ENCODE measurements at regions not wholly inside any gene's neighbourhood (a gene's known extent, or its start where the extent isn't known, plus 50 kb on each side); places are given as distances from the start of the nearest gene placed in this dataset.

DNA sequence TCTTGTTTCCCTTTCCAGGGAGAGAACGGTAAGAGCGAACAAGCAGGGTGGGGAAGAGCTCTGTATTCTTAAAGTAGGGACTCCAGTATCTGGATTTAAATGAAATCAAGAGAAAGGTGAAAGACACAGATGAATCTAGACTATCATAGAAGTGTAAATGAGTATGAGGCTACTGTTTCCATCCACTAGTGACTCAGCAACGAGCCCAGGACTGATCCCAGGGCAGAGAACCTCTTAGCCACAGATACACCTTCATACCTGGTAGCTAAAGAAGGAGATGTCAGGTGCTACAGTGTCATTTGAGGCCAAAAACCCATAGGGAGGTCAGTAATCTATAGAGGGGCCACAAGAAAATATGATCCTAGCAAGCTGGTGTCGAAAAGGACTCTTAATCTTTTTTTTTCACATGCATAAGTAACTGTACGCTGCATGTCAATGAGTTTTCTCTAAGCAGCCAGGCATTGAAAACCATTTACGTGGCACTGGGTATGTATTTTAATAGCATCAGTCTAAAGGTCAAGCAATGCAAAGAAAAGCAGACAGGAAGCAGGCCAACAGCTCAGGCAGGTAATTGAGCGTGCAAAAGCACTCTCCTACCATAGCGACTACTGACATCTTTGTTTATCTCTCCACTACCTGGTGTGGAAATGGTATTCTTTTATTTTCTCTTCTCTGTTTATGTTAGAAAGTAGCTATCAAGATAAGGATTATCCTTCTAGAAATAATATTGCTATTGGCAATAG is 91.5 kb upstream of the EGR2 start:
- no peaks in the 10 kb centered on the region for H3K36me3 Mint-ChIP-seq (ENCODE audit: low read depth)
- H3K27me3 Mint-ChIP-seq: peaks cover 2% of the 10 kb centered on the region
- CTCF ChIA-PET: no interaction called here
- H3K4me3 Mint-ChIP-seq: no peak overlapping the region
- H3K4me1 Mint-ChIP-seq: peaks cover 7% of the 10 kb centered on the region
- peaks cover 5% of the 10 kb centered on the region for H3K9me3 Mint-ChIP-seq
- POLR2A ChIA-PET: no interaction called here
- no peak for DNase-seq
- H3K27ac Mint-ChIP-seq: no peak overlapping the region

DNA sequence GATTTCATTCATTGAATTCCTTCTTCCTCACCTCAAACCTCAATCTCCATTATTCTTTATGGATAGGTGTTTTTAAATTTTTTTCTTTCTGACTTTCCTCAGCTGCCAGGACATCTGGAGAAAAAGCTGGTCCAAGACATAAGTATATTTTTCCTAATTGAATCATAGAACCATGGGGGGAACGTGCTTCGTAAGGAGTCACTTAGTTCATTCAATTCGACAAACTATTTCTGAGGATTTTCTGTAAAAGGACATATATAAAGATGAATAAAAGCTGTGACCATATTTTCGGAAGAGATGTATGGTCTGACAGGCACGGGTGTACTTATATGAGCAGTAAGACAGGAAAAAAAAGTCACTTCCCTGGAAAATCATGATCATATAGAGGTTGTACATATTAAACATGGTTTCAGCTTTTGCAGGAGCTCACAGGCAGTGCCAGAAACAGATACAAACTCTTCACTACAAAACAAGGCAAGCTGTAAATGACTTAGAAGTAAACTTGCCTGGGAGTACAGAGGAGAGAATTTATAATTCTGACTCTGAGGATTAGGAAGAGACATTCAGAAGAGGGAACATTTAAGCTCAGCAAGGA is 88.2 kb upstream of the EGR2 start:
- ChIA-PET CTCF (no interaction called here), POLR2A (interaction anchor here (1.3 kb wide), 1 partner anchor 34 kb away, joined by 3 read pairs; no protein-coding TSS in a partner anchor)
- H3K4me1 Mint-ChIP-seq: peaks cover 10% of the 10 kb centered on the region
- no peak overlapping the region for H3K27ac Mint-ChIP-seq
- H3K4me3 Mint-ChIP-seq: no peak overlapping the region
- peaks cover 2% of the 10 kb centered on the region for H3K27me3 Mint-ChIP-seq
- DNase-seq: no peak
- H3K36me3 Mint-ChIP-seq (ENCODE audit: low read depth): no peaks in the 10 kb centered on the region
- H3K9me3 Mint-ChIP-seq: peaks cover 5% of the 10 kb centered on the region

DNA sequence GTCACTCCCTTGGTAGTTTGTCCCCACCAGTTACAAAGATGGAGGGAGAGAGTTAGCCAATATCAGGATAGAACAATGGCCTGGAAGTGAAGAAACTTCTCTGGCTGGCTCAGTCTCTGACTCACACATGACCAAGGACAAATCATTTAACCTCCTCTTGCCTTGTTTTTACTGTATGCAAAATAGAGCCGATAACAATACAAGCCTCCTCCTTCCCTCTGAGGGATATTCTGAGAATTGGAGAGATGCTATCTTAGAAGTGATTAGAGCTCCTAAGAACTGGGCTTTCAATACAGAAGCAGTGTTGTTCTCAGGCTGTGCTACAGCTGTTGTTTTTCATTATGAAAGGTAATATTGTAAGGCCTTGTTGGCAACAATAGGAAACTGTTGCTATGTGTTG is 87.7 kb upstream of the EGR2 start:
- Mint-ChIP-seq H3K4me3 (no peak overlapping the region), H3K27ac (no peak overlapping the region), H3K36me3 (ENCODE audit: low read depth) (no peaks in the 10 kb centered on the region), H3K27me3 (peaks cover 2% of the 10 kb centered on the region), H3K9me3 (peaks cover 5% of the 10 kb centered on the region), H3K4me1 (peaks cover 10% of the 10 kb centered on the region)
- DNase-seq: no peak
- ChIA-PET POLR2A (interaction anchor here (1.3 kb wide), 1 partner anchor 34 kb away, joined by 3 read pairs; no protein-coding TSS in a partner anchor), CTCF (no interaction called here)

DNA sequence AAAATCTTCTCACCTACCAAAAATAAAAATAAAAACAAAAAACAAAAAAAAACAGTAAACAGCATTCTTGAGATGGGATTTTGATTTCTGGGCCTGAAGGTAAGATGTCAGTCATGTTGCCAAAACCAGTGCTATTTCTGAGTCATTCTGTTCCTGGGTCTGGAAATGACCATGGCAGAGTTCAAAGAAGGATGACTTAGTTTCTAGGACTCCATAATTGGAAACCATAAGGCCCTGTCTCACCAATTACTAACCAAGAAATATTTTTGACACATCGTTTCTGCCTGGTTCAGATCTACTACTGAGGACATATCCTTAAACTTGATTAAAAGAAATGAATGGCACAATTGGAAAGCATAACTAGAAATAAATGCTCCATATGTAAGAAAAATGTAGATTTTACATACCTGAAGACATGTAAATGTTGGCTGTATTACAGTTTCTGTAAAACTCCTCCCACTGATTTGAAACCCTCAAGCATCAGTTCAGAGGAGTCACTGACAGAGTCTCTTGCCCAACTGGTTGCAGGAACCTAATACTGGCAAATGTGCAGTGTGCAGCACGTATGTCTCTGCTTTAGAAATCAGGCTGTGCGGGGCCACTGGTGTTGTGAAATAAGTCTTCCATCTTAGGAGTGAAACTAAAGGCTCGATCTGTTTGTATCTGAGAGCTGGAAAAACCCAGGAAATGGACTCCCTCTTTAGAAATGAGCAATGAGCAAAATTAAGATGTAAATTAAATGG is 84.8 kb upstream of the EGR2 start:
- Mint-ChIP-seq H3K9me3 (peaks cover 7% of the 10 kb centered on the region), H3K4me3 (no peak overlapping the region), H3K27me3 (peaks cover 2% of the 10 kb centered on the region), H3K4me1 (peaks cover 10% of the 10 kb centered on the region), H3K36me3 (ENCODE audit: low read depth) (no peaks in the 10 kb centered on the region), H3K27ac (no peak overlapping the region)
- ChIA-PET CTCF (no interaction called here), POLR2A (no interaction called here)
- DNase-seq: no peak

DNA sequence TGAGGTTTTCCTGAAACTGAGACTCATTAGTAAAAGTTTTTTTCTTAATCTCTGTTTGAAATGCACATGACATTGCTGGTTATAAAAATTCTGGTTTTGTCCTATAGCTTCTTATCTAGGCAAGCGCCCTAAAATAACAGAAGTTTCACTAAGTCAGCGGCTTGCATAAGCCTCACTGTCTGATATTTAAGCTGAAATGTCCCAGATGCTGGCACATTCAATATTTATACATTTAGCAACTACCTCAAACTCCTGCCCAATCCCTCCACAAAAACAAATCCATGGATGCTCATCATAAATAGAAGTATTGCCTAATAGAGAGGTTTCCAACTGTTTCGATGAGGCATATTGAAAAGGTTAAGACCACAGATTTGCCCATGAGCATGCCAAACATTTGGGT is 83.1 kb upstream of the EGR2 start:
- H3K4me3 Mint-ChIP-seq: no peak overlapping the region
- no peaks in the 10 kb centered on the region for H3K36me3 Mint-ChIP-seq (ENCODE audit: low read depth)
- ChIA-PET POLR2A (no interaction called here), CTCF (no interaction called here)
- H3K27me3 Mint-ChIP-seq: no peaks in the 10 kb centered on the region
- DNase-seq: no peak
- peaks cover 10% of the 10 kb centered on the region for H3K4me1 Mint-ChIP-seq
- H3K27ac Mint-ChIP-seq: no peak overlapping the region
- peaks cover 2% of the 10 kb centered on the region for H3K9me3 Mint-ChIP-seq

DNA sequence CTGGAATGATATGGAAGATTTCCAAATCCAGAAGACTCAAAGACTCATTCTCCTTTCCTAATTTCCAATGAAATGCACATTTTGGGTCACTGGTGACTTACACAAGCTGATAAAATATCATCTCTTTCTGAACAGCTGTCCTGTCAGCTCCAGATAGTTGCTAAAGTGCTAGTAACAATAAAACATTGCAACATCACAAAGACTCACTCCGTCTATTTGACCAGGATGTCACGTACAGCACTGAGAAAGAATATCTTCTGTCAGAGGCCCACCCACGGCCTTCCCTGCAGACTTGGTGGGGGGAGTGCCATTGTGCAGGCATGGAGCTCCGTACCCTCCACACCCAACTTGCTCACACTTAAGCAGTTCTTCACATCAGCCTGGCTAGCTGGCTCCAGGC is 78.9 kb upstream of the EGR2 start:
- Mint-ChIP-seq H3K27ac (no peak overlapping the region), H3K4me3 (no peak overlapping the region), H3K36me3 (ENCODE audit: low read depth) (no peaks in the 10 kb centered on the region), H3K4me1 (no peaks in the 10 kb centered on the region), H3K27me3 (peaks cover 9% of the 10 kb centered on the region), H3K9me3 (peaks cover 5% of the 10 kb centered on the region)
- DNase-seq: no peak
- POLR2A ChIA-PET: no interaction called here
- CTCF ChIA-PET: no interaction called here

DNA sequence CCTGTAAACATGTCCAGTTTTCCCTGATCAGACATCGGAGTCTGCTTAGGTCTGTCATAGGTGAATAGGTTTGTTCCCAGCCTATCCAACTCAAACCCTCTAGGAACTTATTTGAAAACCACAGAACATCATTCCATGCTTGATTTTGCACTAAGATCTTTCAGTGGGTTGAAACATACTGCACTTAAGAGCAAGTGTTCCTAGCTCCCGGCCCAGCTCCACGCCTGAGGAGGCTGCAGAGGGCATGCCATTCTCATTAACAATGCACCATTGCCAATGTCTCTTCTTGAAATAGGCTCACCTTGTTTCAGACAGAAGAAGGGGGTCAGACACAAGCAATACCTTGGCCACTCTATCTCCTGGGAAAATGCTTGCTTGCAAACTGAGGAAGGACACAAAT is 78.0 kb upstream of the EGR2 start:
- ChIA-PET CTCF (no interaction called here), POLR2A (no interaction called here)
- peaks cover 9% of the 10 kb centered on the region for H3K27me3 Mint-ChIP-seq
- H3K4me3 Mint-ChIP-seq: no peak overlapping the region
- H3K27ac Mint-ChIP-seq: no peak overlapping the region
- peaks cover 5% of the 10 kb centered on the region for H3K9me3 Mint-ChIP-seq
- no peak for DNase-seq
- H3K4me1 Mint-ChIP-seq: no peaks in the 10 kb centered on the region
- H3K36me3 Mint-ChIP-seq (ENCODE audit: low read depth): no peaks in the 10 kb centered on the region

DNA sequence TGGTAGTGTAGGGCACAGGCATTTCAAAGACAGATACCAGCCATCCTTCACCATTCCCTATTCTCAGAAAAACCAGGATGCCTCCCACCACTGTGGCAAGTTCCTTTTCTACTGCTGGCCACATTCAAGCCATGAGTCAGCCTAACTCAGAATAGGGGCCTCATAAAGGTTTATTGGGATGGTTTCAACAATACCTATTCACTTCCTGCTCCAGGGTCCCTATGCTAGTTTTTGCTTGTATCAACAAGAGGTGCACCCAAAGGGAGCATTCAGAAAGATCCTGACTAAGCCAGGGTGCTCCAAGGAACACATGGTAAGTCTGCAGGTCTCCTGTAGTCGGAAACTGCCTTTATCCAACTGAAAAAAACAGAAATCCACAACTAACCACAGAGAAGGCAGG is 76.9 kb upstream of the EGR2 start:
- DNase-seq: no peak
- POLR2A ChIA-PET: no interaction called here
- H3K27ac Mint-ChIP-seq: no peak overlapping the region
- H3K4me1 Mint-ChIP-seq: no peaks in the 10 kb centered on the region
- H3K4me3 Mint-ChIP-seq: no peak overlapping the region
- peaks cover 3% of the 10 kb centered on the region for H3K9me3 Mint-ChIP-seq
- H3K27me3 Mint-ChIP-seq: peaks cover 9% of the 10 kb centered on the region
- H3K36me3 Mint-ChIP-seq (ENCODE audit: low read depth): no peaks in the 10 kb centered on the region
- CTCF ChIA-PET: no interaction called here

DNA sequence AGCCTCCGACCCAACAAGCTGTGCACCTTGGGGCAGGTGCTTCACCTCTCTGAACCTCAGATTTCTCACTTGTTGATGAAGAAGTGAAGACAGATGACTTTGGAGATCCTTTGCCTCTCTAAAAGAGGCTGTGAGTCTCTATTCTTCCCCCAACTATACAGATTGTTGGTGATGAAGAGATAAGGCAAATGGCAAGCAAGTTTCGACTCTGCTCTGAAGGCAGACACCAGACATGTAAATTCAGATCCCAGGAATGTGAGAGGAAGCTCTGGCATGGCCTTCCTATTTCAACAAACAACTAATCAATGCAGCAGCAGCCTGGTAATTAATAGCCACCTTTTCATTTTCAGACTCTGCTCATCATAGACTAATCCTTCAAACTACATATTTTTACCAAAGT is 74.2 kb upstream of the EGR2 start:
- Mint-ChIP-seq H3K4me1 (no peaks in the 10 kb centered on the region), H3K27ac (no peak overlapping the region), H3K36me3 (ENCODE audit: low read depth) (no peaks in the 10 kb centered on the region), H3K9me3 (peaks cover 3% of the 10 kb centered on the region), H3K27me3 (peaks cover 15% of the 10 kb centered on the region), H3K4me3 (no peak overlapping the region)
- no peak for DNase-seq
- ChIA-PET POLR2A (no interaction called here), CTCF (no interaction called here)

DNA sequence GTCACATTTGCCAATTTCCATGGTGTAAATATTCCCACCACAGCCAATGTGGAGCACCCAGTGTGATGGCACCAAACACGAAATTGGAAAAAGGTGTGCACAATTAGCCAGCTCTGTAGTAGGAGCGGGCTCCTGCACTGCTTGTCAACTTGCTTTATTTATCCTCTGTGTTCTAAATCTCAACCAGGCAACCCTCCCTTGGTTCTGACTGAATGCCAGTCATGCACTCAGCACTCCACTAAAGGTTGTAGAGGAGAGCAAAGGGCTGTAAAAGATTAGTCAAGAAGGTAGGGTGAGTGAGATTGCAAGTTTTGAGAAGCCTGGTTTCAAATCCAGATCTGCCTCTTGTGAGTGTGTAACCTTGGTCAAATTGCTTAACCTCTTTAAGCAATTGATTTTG is 71.5 kb upstream of the EGR2 start:
- H3K4me1 Mint-ChIP-seq: no peaks in the 10 kb centered on the region
- ChIA-PET POLR2A (no interaction called here), CTCF (no interaction called here)
- no peak overlapping the region for H3K4me3 Mint-ChIP-seq
- peaks cover 3% of the 10 kb centered on the region for H3K9me3 Mint-ChIP-seq
- no peaks in the 10 kb centered on the region for H3K36me3 Mint-ChIP-seq (ENCODE audit: low read depth)
- peaks cover 29% of the 10 kb centered on the region for H3K27me3 Mint-ChIP-seq
- no peak for DNase-seq
- no peak overlapping the region for H3K27ac Mint-ChIP-seq

DNA sequence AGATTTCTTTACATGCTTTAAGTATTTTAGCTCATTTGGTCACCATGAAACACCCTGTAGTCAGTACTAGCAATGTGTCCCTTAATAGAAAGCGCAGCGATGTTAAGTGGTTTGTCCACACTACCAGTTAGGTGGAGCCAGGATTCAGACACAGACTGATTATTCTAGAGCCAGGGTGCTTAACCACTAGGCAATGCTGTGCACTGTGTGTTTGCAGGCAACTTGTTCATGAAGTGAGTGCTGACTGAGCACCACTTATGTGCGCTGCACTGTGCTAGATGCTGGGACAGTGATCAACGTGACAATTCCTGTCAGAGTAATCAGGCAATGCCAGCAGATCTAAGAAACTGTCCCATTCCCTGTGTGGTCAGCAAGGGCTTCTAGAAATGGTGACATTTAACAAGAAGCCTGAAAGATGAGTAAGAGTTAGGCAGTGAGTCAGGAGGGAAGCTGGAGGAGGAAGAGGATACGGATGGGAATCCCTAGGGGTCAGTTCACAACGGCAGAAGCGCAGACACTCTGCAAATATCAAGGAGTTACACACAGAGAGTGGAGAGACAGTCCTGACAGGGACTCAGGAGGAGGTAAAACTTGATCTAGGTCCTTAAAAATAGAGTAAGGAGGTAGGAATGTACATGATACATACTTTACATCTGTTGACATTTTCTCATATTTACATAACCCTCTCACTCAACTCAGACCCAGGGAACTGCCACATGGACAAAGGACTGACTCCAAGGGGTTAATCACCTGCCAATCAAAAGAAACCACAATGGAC is 69.7 kb upstream of the EGR2 start:
- Mint-ChIP-seq H3K27me3 (peaks cover 30% of the 10 kb centered on the region), H3K4me3 (no peak overlapping the region), H3K27ac (no peak overlapping the region), H3K4me1 (no peaks in the 10 kb centered on the region), H3K36me3 (ENCODE audit: low read depth) (no peaks in the 10 kb centered on the region), H3K9me3 (peaks cover 3% of the 10 kb centered on the region)
- CTCF ChIA-PET: no interaction called here
- no peak for DNase-seq
- POLR2A ChIA-PET: no interaction called here

DNA sequence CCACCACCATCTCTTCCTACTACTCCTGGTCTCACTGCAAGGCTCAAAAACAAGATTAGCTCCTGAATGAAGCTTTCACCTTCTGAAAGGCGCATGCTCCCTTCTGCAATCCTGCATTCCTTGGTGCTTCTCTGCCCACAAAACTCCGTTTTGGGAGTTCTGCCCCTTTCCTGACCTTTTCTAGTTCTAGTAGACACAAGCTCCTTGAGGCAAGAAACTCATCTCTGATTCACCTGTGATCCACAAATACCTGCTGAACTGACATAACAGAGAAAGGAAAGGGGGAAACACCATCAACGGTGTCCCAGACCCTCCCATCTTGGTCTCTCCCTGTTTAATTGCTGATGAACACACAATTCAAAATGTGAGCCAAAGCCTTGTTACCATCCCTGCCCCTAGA is 64.0 kb upstream of the EGR2 start:
- H3K4me1 Mint-ChIP-seq: no peaks in the 10 kb centered on the region
- POLR2A ChIA-PET: no interaction called here
- no peak for DNase-seq
- H3K4me3 Mint-ChIP-seq: no peak overlapping the region
- no peak overlapping the region for H3K27ac Mint-ChIP-seq
- no peaks in the 10 kb centered on the region for H3K36me3 Mint-ChIP-seq (ENCODE audit: low read depth)
- CTCF ChIA-PET: no interaction called here
- H3K9me3 Mint-ChIP-seq: no peaks in the 10 kb centered on the region
- peaks cover 28% of the 10 kb centered on the region for H3K27me3 Mint-ChIP-seq

DNA sequence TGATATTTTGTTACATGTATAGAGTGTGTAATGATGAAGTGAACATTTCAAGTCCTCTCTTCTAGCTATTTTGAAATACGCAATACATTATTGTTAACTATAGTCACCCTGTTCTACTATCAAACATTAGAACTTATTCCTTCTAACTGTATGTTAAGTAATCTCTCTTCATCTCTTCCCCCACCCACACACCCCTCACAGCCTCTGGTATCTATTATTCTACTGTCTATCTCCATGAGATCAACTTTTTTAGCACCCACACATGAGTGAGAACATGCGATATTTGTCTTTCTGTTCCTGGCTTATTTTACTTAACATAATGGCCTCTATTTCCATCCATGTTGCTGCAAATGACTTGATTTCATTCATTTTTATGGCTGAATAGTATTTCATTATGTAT is 57.7 kb upstream of the EGR2 start:
- H3K4me3 Mint-ChIP-seq: no peak overlapping the region
- no peak overlapping the region for H3K27ac Mint-ChIP-seq
- peaks cover 9% of the 10 kb centered on the region for H3K4me1 Mint-ChIP-seq
- CTCF ChIA-PET: no interaction called here
- DNase-seq: no peak
- peaks cover 6% of the 10 kb centered on the region for H3K27me3 Mint-ChIP-seq
- peaks cover 3% of the 10 kb centered on the region for H3K36me3 Mint-ChIP-seq (ENCODE audit: low read depth)
- POLR2A ChIA-PET: no interaction called here
- no peaks in the 10 kb centered on the region for H3K9me3 Mint-ChIP-seq
